Left lung (tissue), 4 donors: ENCODE measurements at regions not wholly inside any gene's neighbourhood (a gene's known extent, or its start where the extent isn't known, plus 50 kb on each side); places are given as distances from the start of the nearest gene placed in this dataset.
A peak's percentile ranks its signal among the peaks of the same experiment; 100 is the strongest.

ENCODE experiments used
- ATAC-seq: fragments of 200-7000 bp; cut with Tn5 transposase; one replicate; pipeline ENCODE4 v1.9.1; 2020; ENCODE audit warnings: moderate library complexity
- DNase-seq, 4 donors: peaks; one replicate each; pipeline ENCODE4 v3.0.0-alpha.2; 2013 to 2020
- H3K27ac ChIP-seq, 2 donors: fragments of 200-600 bp; sonication (generic) in 1 of 2; one replicate each; pipeline versions ENCODE4 v1.5.0 to v1.8.0; 2020 to 2021
- H3K27me3 ChIP-seq, 2 donors: fragments of 200-600 bp; sonication (generic) in 1 of 2; one replicate each; pipeline versions ENCODE4 v1.5.0 to v1.8.0; 2020 to 2021
- H3K36me3 ChIP-seq, 2 donors: fragments of 200-600 bp; sonication (generic) in 1 of 2; one replicate each; pipeline versions ENCODE4 v1.5.0 to v1.8.0; 2020 to 2021
- H3K4me1 ChIP-seq, 2 donors: fragments of 200-600 bp; one replicate each; pipeline ENCODE4 v1.8.0; 2021
- H3K4me3 ChIP-seq, 2 donors: fragments of 200-600 bp; sonication (generic) in 1 of 2; one replicate each; pipeline versions ENCODE4 v1.5.0 to v1.8.0; 2020 to 2021; ENCODE audit warnings: mild to moderate bottlenecking in 1 of 2
- H3K9me3 ChIP-seq, 2 donors: fragments of 200-600 bp; sonication (generic) in 1 of 2; one replicate each; pipeline versions ENCODE4 v1.5.0 to v1.8.0; 2020 to 2021
- CTCF ChIP-seq, 2 donors: fragments of 200-600 bp; sonication (generic) in 1 of 2; IDR thresholded peaks; one replicate each; pipeline versions ENCODE4 v1.5.0 to v1.8.0; 2021; ENCODE audit warnings: antibody characterized with exemption in 2 of 2
- intact Hi-C, 2 donors: fragments of 100-400 bp; cut with DNase I; formaldehyde crosslinking; loops; one replicate each; pipeline versions ENCODE4 v1.11.2 to v1.14.2; 2022
- donor health status: DM: no; HTN: yes; CAD: no.
- donor health status: DM: no; HTN: no; CAD: no.

GRCh38 chr13:71306821-71307220 lies 560.2 kb downstream of the DACH1 start:
- DNase-seq (no peak), ATAC-seq (no peak)
- intact Hi-C loops: no loop called here
- Histone ChIP-seq H3K36me3 (no peaks in the 10 kb centered on the region), H3K4me3 (no peak overlapping the region), H3K4me1 (no peaks in the 10 kb centered on the region), H3K27me3 (no peaks in the 10 kb centered on the region), H3K9me3 (no peaks in the 10 kb centered on the region), H3K27ac (no peak overlapping the region)
- TF ChIP-seq CTCF (IDR thresholded peaks at IDR 0.05): no peak

- H3K36me3 ChIP-seq: no peaks in the 10 kb centered on the region
- ATAC-seq (no peak), DNase-seq (no peak)
- intact Hi-C loops: no loop called here
- no peak overlapping the region for H3K27ac ChIP-seq
- no peaks in the 10 kb centered on the region for H3K4me1 ChIP-seq
- TF ChIP-seq CTCF (IDR thresholded peaks at IDR 0.05): no peak
- no peaks in the 10 kb centered on the region for H3K9me3 ChIP-seq
- no peaks in the 10 kb centered on the region for H3K27me3 ChIP-seq
- no peak overlapping the region for H3K4me3 ChIP-seq
These were observed 562.1 kb downstream of the DACH1 start for GRCh38 chr13:71304861-71305260.

GRCh38 chr13:71303144-71303543 lies 563.9 kb downstream of the DACH1 start:
- ATAC-seq (no peak), DNase-seq (no peak)
- H3K27me3 ChIP-seq: no peaks in the 10 kb centered on the region
- no peaks in the 10 kb centered on the region for H3K9me3 ChIP-seq
- no peak overlapping the region for H3K27ac ChIP-seq
- no peaks in the 10 kb centered on the region for H3K4me1 ChIP-seq
- H3K36me3 ChIP-seq: no peaks in the 10 kb centered on the region
- no peak overlapping the region for H3K4me3 ChIP-seq
- intact Hi-C loops: no loop called here
- no peak for TF ChIP-seq CTCF (IDR thresholded peaks at IDR 0.05)

GRCh38 chr13:71300602-71301001 lies 566.4 kb downstream of the DACH1 start:
- H3K27ac ChIP-seq: no peak overlapping the region
- peaks cover 0 to 4% of the 10 kb centered on the region in 2 donors for H3K9me3 ChIP-seq
- ATAC-seq: no peak
- H3K4me3 ChIP-seq: no peak overlapping the region
- intact Hi-C loops: no loop called here
- H3K36me3 ChIP-seq: no peaks in the 10 kb centered on the region
- no peaks in the 10 kb centered on the region for H3K4me1 ChIP-seq
- H3K27me3 ChIP-seq: no peaks in the 10 kb centered on the region
- DNase-seq: no peak
- TF ChIP-seq CTCF (IDR thresholded peaks at IDR 0.05): no peak

- no peaks in the 10 kb centered on the region for H3K27me3 ChIP-seq
- peak overlapping the region in 1 of 2 donors; percentile 80 for H3K27ac ChIP-seq
- intact Hi-C loops: no loop called here
- no peak for DNase-seq
- H3K36me3 ChIP-seq: no peaks in the 10 kb centered on the region
- H3K4me1 ChIP-seq: peaks cover 0 to 5% of the 10 kb centered on the region in 2 donors
- TF ChIP-seq CTCF (IDR thresholded peaks at IDR 0.05): no peak
- peaks cover 0 to 3% of the 10 kb centered on the region in 2 donors for H3K9me3 ChIP-seq
- ATAC-seq: no peak
- no peak overlapping the region for H3K4me3 ChIP-seq
These were observed 575.2 kb downstream of the DACH1 start for GRCh38 chr13:71291842-71292146.
